ENCODE measurements at regions not wholly inside any gene's neighbourhood (a gene's known extent, or its start where the extent isn't known, plus 50 kb on each side); places are given as distances from the start of the nearest gene placed in this dataset.
A peak's percentile ranks its signal among the peaks of the same experiment; 100 is the strongest.

GRCh38 chr5:129356846-129357245 is 103.3 kb upstream of the ADAMTS19 start:
- no peak for TF ChIP-seq CTCF (IDR thresholded peaks at IDR 0.05; ENCODE audit: borderline replicate concordance, control extremely low read depth, extremely low read depth, insufficient read depth, missing control alignments)
- no peak for DNase-seq (ENCODE audit: low spot score)
- in situ Hi-C loops (cut with MboI; ENCODE audit: low sequenced_read_pairs, unreplicated experiment) = no loop called here

- TF ChIP-seq CTCF (IDR thresholded peaks at IDR 0.05; ENCODE audit: borderline replicate concordance, control extremely low read depth, extremely low read depth, insufficient read depth, missing control alignments) = no peak
- DNase-seq (ENCODE audit: low spot score) = no peak
- in situ Hi-C loops (cut with MboI; ENCODE audit: low sequenced_read_pairs, unreplicated experiment) = no loop called here
Observed at GRCh38 chr5:129358069-129358468, 102.0 kb upstream of the ADAMTS19 start.

- no peak for DNase-seq (ENCODE audit: low spot score)
- in situ Hi-C loops (cut with MboI; ENCODE audit: low sequenced_read_pairs, unreplicated experiment) = no loop called here
- TF ChIP-seq CTCF (IDR thresholded peaks at IDR 0.05; ENCODE audit: borderline replicate concordance, control extremely low read depth, extremely low read depth, insufficient read depth, missing control alignments) = no peak
Observed at GRCh38 chr5:129359450-129359849, 100.6 kb upstream of the ADAMTS19 start.

- DNase-seq (ENCODE audit: low spot score) = peak; percentile 2
- no peak for TF ChIP-seq CTCF (IDR thresholded peaks at IDR 0.05; ENCODE audit: borderline replicate concordance, control extremely low read depth, extremely low read depth, insufficient read depth, missing control alignments)
Observed at GRCh38 chr5:129361441-129362025, 98.6 kb upstream of the ADAMTS19 start.

GRCh38 chr5:129362456-129362855 is 97.6 kb upstream of the ADAMTS19 start:
- in situ Hi-C loops (cut with MboI; ENCODE audit: low sequenced_read_pairs, unreplicated experiment) = no loop called here
- no peak for DNase-seq (ENCODE audit: low spot score)
- TF ChIP-seq CTCF (IDR thresholded peaks at IDR 0.05; ENCODE audit: borderline replicate concordance, control extremely low read depth, extremely low read depth, insufficient read depth, missing control alignments) = no peak

More at GRCh38 chr5:129361441-129362025, 98.6 kb upstream of the ADAMTS19 start:
- in situ Hi-C loops (cut with MboI; ENCODE audit: low sequenced_read_pairs, unreplicated experiment) = no loop called here

- in situ Hi-C loops (cut with MboI; ENCODE audit: low sequenced_read_pairs, unreplicated experiment) = no loop called here
- no peak for DNase-seq (ENCODE audit: low spot score)
- no peak for TF ChIP-seq CTCF (IDR thresholded peaks at IDR 0.05; ENCODE audit: borderline replicate concordance, control extremely low read depth, extremely low read depth, insufficient read depth, missing control alignments)
Observed at GRCh38 chr5:129363991-129364390, 96.1 kb upstream of the ADAMTS19 start.

Data from GM13976 (cell line).